ENCODE measurements at regions not wholly inside any gene's neighbourhood (a gene's known extent, or its start where the extent isn't known, plus 50 kb on each side); places are given as distances from the start of the nearest gene placed in this dataset.

DNA sequence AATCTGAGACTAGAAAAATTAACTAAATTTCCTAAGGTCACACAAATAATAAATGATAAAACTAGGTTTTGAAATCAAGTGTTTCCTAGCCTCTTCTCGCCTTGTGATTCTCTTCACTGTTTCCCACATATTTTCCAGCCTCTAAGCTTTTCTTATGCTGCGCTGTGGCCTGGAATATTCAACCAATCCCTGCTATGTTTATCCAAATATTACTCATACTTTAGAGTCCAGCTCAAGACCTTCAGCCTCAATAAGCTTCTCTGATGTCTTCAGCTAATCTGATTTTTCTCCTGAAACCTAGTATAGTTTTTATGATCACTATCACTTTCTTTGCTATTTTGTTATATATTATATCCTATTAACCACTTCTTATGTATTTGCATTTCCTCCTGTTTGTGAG lies 303.1 kb upstream of the CDH6 start:
- no peak overlapping the region for H3K4me3 ChIP-seq (ENCODE audit: low read depth in 1 of 3, low read length in 3 of 3)
- H3K27ac ChIP-seq (ENCODE audit: low read depth in 1 of 3, low read length in 2 of 3): no peak overlapping the region
- no peaks in the 10 kb centered on the region for H3K9me3 ChIP-seq (ENCODE audit: control insufficient read depth in 2 of 2, insufficient read depth in 1 of 2, low read depth in 1 of 2, low read length in 1 of 2)
- DNase-seq (no peak), FAIRE-seq (no peak)
- no peaks in the 10 kb centered on the region for H3K27me3 ChIP-seq (ENCODE audit: control insufficient read depth in 3 of 3, insufficient read depth in 3 of 3, low read length in 3 of 3)
- WGBS, 3 donors: 33 to 44% (median 42%) methylated on average over 2 of the region's 2 CpGs
- no peaks in the 10 kb centered on the region for H3K36me3 ChIP-seq (ENCODE audit: control insufficient read depth in 3 of 3, insufficient read depth in 2 of 3, low read depth in 1 of 3, low read length in 3 of 3)
- H3K4me1 ChIP-seq (ENCODE audit: control insufficient read depth in 3 of 3, insufficient read depth in 2 of 3, low read depth in 1 of 3, low read length in 2 of 3): no peaks in the 10 kb centered on the region

DNA sequence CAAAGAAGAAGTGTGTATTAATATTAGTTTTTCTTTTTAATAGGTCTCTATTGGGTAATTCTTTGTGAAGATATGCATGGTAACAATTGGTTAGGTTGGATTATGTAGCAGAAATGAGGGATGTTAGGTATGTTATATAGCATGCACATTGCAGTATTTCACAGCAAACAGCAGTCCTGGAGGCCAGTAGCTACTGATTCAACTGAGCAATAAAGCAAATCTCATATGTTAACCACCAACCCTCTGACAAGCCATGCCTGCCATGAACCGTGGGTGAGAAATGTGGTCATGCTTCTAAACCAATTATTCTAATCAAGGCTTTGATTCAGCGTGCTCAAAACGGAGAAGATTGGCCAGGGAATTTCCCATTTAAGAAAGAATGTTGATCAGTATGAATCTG lies 313.0 kb upstream of the CDH6 start:
- H3K27me3 ChIP-seq (ENCODE audit: control insufficient read depth in 3 of 3, insufficient read depth in 3 of 3, low read length in 3 of 3): no peaks in the 10 kb centered on the region
- H3K9me3 ChIP-seq (ENCODE audit: control insufficient read depth in 2 of 2, insufficient read depth in 1 of 2, low read depth in 1 of 2, low read length in 1 of 2): no peaks in the 10 kb centered on the region
- H3K27ac ChIP-seq (ENCODE audit: low read depth in 1 of 3, low read length in 2 of 3): no peak overlapping the region
- FAIRE-seq: no peak
- no peaks in the 10 kb centered on the region for H3K36me3 ChIP-seq (ENCODE audit: control insufficient read depth in 3 of 3, insufficient read depth in 2 of 3, low read depth in 1 of 3, low read length in 3 of 3)
- DNase-seq: no peak
- H3K4me1 ChIP-seq (ENCODE audit: control insufficient read depth in 3 of 3, insufficient read depth in 2 of 3, low read depth in 1 of 3, low read length in 2 of 3): no peaks in the 10 kb centered on the region
- H3K4me3 ChIP-seq (ENCODE audit: low read depth in 1 of 3, low read length in 3 of 3): no peak overlapping the region
- WGBS, 3 donors: 50 to 77% (median 56%) methylated on average over 3 of the region's 3 CpGs

DNA sequence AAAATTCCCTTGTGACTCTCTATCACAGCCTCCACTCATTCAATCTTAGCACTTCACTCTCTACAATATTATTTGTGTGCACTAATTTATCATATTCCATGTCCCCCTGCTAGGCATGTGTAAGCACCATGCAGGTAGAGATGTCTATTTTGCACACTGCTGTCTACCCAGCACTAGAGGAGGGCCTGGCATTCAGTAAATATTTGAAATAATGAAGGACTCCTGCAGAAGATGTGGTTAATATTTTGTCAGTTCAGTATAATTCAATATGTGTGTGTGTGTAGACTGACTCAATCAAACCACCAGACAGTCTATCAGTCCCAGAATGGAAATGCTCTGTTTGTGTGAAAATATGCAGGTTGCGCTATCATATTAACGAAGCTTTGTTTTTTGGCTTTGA lies 313.6 kb upstream of the CDH6 start:
- no peaks in the 10 kb centered on the region for H3K36me3 ChIP-seq (ENCODE audit: control insufficient read depth in 3 of 3, insufficient read depth in 2 of 3, low read depth in 1 of 3, low read length in 3 of 3)
- H3K27ac ChIP-seq (ENCODE audit: low read depth in 1 of 3, low read length in 2 of 3): no peak overlapping the region
- H3K4me3 ChIP-seq (ENCODE audit: low read depth in 1 of 3, low read length in 3 of 3): no peak overlapping the region
- H3K4me1 ChIP-seq (ENCODE audit: control insufficient read depth in 3 of 3, insufficient read depth in 2 of 3, low read depth in 1 of 3, low read length in 2 of 3): no peaks in the 10 kb centered on the region
- 94 to 95% (median 95%) methylated on average over 2 of the region's 2 CpGs for WGBS, 3 donors
- DNase-seq (no peak), FAIRE-seq (no peak)
- no peaks in the 10 kb centered on the region for H3K27me3 ChIP-seq (ENCODE audit: control insufficient read depth in 3 of 3, insufficient read depth in 3 of 3, low read length in 3 of 3)
- no peaks in the 10 kb centered on the region for H3K9me3 ChIP-seq (ENCODE audit: control insufficient read depth in 2 of 2, insufficient read depth in 1 of 2, low read depth in 1 of 2, low read length in 1 of 2)

DNA sequence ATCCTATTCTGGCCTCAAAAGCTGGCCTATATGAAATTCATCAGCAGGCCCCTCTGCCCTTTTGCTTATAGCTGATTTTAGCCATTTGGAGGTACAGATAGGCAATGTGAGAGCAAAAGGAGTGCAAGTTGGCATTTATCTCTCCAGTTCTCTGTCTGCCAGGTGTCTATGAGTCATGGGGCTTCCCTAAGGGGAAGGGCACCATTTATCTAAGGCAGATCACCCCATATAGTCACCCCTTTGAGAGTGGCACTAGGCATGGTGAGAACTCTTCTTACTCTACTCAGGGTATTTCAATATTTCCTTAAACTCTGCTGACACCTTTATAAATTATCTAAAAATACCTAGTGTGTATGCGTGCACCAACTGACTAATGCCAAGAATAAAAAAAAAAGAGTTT lies 314.7 kb upstream of the CDH6 start:
- Histone ChIP-seq H3K4me3 (ENCODE audit: low read depth in 1 of 3, low read length in 3 of 3) (no peak overlapping the region), H3K27ac (ENCODE audit: low read depth in 1 of 3, low read length in 2 of 3) (no peak overlapping the region), H3K36me3 (ENCODE audit: control insufficient read depth in 3 of 3, insufficient read depth in 2 of 3, low read depth in 1 of 3, low read length in 3 of 3) (no peaks in the 10 kb centered on the region), H3K9me3 (ENCODE audit: control insufficient read depth in 2 of 2, insufficient read depth in 1 of 2, low read depth in 1 of 2, low read length in 1 of 2) (no peaks in the 10 kb centered on the region), H3K27me3 (ENCODE audit: control insufficient read depth in 3 of 3, insufficient read depth in 3 of 3, low read length in 3 of 3) (no peaks in the 10 kb centered on the region), H3K4me1 (ENCODE audit: control insufficient read depth in 3 of 3, insufficient read depth in 2 of 3, low read depth in 1 of 3, low read length in 2 of 3) (no peaks in the 10 kb centered on the region)
- FAIRE-seq (no peak), DNase-seq (no peak)
- WGBS, 3 donors: 92 to 100% (median 93%) methylated on average over 1 of the region's 1 CpG

DNA sequence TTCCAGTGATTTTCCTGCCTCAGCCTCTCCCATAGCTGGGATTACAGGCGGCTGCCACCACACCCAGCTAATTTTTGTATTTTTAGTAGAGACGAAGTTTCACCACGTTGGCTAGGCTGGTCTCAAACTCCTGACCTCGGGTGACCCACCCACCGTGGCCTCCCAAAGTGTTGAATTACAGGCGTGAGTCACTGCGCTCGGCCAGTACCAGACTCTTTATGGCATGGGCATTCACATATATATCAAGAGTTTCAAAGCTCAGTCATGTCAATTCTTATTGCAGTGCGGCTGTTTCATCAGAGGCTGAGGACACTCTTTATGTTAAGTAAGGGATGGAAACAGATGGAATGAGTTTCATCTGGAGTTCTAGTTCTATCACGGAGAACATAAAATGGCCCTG lies 315.2 kb upstream of the CDH6 start:
- WGBS, 3 donors: 83 to 87% (median 84%) methylated on average over 10 of the region's 10 CpGs
- no peak for FAIRE-seq
- no peak overlapping the region for H3K27ac ChIP-seq (ENCODE audit: low read depth in 1 of 3, low read length in 2 of 3)

DNA sequence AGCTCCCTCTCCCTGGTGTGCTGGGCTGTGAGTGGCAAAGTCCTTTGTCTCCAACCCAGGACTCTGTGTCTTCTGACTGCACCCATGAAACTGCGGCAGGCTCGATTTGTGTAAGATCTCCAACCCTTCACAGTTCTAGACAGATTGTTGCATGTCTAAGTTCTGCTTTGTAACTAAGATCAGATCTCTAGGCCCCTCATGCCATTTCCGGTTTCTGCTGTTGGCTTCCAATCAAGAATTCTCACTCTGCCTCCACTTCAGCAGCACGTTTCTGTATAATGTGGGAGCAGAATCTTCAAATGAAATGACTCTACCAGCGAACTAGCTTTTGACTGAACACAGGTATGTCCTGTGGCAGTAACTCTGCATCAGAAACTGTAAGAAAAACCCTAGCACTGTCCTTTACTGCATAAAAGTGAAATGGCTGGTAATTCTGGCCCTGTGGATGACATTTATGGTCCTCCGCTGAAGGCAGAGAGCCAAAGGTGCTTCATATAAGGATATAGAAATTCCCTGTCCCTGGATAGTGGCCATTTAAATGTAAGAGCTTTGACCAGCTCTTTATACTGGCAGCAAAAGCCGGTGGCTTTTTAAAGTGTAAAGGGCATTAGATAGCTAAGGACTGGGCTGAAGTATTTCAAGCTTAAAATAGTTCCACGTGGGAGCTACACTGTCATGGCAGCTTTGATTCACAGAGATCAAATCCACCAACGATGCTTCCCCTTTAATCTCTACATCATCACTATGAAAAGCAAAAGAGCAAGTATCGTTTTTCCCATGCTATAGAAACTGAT lies 319.0 kb upstream of the CDH6 start:
- WGBS, 3 donors: 65 to 72% (median 67%) methylated on average over 10 of the region's 10 CpGs
- Histone ChIP-seq H3K4me1 (ENCODE audit: control insufficient read depth in 3 of 3, insufficient read depth in 2 of 3, low read depth in 1 of 3, low read length in 2 of 3) (no peaks in the 10 kb centered on the region), H3K9me3 (ENCODE audit: control insufficient read depth in 2 of 2, insufficient read depth in 1 of 2, low read depth in 1 of 2, low read length in 1 of 2) (no peaks in the 10 kb centered on the region), H3K27ac (ENCODE audit: low read depth in 1 of 3, low read length in 2 of 3) (no peak overlapping the region), H3K4me3 (ENCODE audit: low read depth in 1 of 3, low read length in 3 of 3) (no peak overlapping the region), H3K36me3 (ENCODE audit: control insufficient read depth in 3 of 3, insufficient read depth in 2 of 3, low read depth in 1 of 3, low read length in 3 of 3) (no peaks in the 10 kb centered on the region), H3K27me3 (ENCODE audit: control insufficient read depth in 3 of 3, insufficient read depth in 3 of 3, low read length in 3 of 3) (no peaks in the 10 kb centered on the region)
- FAIRE-seq (no peak), DNase-seq (no peak)

More for the DNA sequence above, 315.2 kb upstream of the CDH6 start:
- no peak overlapping the region for H3K4me3 ChIP-seq (ENCODE audit: low read depth in 1 of 3, low read length in 3 of 3)
- no peaks in the 10 kb centered on the region for H3K27me3 ChIP-seq (ENCODE audit: control insufficient read depth in 3 of 3, insufficient read depth in 3 of 3, low read length in 3 of 3)
- no peaks in the 10 kb centered on the region for H3K36me3 ChIP-seq (ENCODE audit: control insufficient read depth in 3 of 3, insufficient read depth in 2 of 3, low read depth in 1 of 3, low read length in 3 of 3)
- no peaks in the 10 kb centered on the region for H3K9me3 ChIP-seq (ENCODE audit: control insufficient read depth in 2 of 2, insufficient read depth in 1 of 2, low read depth in 1 of 2, low read length in 1 of 2)
- H3K4me1 ChIP-seq (ENCODE audit: control insufficient read depth in 3 of 3, insufficient read depth in 2 of 3, low read depth in 1 of 3, low read length in 2 of 3): no peaks in the 10 kb centered on the region
- no peak for DNase-seq

DNA sequence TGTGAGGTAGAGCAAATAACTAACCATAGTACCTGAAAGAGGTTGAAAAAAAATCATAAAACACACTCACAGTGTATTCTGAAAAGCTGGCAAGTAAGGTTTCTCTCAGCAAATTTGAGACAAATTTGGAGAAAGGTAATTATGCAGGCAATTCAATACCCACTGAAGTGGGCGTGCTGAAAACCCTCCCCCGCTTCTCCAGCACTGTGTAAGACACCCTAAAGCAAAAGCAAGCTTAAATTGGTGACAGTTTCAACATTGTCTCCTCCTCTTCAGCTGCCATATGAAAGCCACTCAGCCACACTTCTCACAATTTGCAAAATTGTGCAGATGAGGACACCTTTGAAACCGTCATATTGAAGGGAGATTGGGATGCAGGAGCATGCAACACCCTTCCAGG lies 322.3 kb upstream of the CDH6 start:
- Histone ChIP-seq H3K36me3 (ENCODE audit: control insufficient read depth in 3 of 3, insufficient read depth in 2 of 3, low read depth in 1 of 3, low read length in 3 of 3) (no peaks in the 10 kb centered on the region), H3K4me3 (ENCODE audit: low read depth in 1 of 3, low read length in 3 of 3) (no peak overlapping the region), H3K27me3 (ENCODE audit: control insufficient read depth in 3 of 3, insufficient read depth in 3 of 3, low read length in 3 of 3) (no peaks in the 10 kb centered on the region), H3K9me3 (ENCODE audit: control insufficient read depth in 2 of 2, insufficient read depth in 1 of 2, low read depth in 1 of 2, low read length in 1 of 2) (no peaks in the 10 kb centered on the region), H3K27ac (ENCODE audit: low read depth in 1 of 3, low read length in 2 of 3) (no peak overlapping the region), H3K4me1 (ENCODE audit: control insufficient read depth in 3 of 3, insufficient read depth in 2 of 3, low read depth in 1 of 3, low read length in 2 of 3) (no peaks in the 10 kb centered on the region)
- FAIRE-seq: no peak
- WGBS, 3 donors: 68 to 79% (median 75%) methylated on average over 3 of the region's 3 CpGs
- DNase-seq: no peak

DNA sequence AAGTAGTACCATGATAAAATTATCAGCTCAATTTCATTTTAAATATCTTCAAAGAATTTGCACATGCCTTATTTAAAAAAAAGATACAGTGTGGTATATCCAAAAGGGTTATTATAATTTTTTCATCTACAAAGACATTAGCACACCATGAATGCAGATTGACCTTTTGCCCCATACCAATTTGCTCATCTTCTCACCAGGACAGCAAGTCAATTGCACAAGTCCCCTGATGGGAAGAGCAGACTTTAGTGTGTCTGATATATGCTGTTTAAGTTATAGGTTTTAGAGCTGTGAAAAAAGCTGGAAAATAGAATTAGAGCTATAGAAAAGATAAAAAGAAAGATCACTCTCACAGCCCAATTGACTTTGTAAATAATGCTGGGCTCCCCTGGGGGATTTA lies 325.8 kb upstream of the CDH6 start:
- Histone ChIP-seq H3K4me1 (ENCODE audit: control insufficient read depth in 3 of 3, insufficient read depth in 2 of 3, low read depth in 1 of 3, low read length in 2 of 3) (no peaks in the 10 kb centered on the region), H3K27ac (ENCODE audit: low read depth in 1 of 3, low read length in 2 of 3) (no peak overlapping the region), H3K9me3 (ENCODE audit: control insufficient read depth in 2 of 2, insufficient read depth in 1 of 2, low read depth in 1 of 2, low read length in 1 of 2) (no peaks in the 10 kb centered on the region), H3K36me3 (ENCODE audit: control insufficient read depth in 3 of 3, insufficient read depth in 2 of 3, low read depth in 1 of 3, low read length in 3 of 3) (no peaks in the 10 kb centered on the region), H3K27me3 (ENCODE audit: control insufficient read depth in 3 of 3, insufficient read depth in 3 of 3, low read length in 3 of 3) (no peaks in the 10 kb centered on the region), H3K4me3 (ENCODE audit: low read depth in 1 of 3, low read length in 3 of 3) (no peak overlapping the region)
- DNase-seq (no peak), FAIRE-seq (no peak)

DNA sequence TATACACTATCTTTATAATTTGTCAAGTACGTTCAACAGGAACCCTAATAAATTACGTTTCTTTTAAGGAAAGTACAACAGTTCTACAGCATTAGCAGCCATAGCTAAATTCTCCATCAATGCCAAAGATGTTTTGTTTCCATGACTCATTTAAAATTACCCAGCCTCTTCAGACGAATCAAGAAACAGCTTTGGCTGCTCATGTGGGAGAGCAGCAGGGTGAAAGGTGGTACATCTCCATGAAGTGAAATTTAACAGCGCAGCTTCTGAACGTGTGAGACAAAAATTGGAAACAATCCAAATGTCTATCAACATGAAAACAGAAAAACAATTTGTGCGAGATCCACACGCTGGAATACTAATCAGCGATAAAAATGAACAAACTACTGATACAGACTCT lies 327.3 kb upstream of the CDH6 start:
- 76 to 82% (median 82%) methylated on average over 8 of the region's 8 CpGs for WGBS, 3 donors
- DNase-seq (no peak), FAIRE-seq (no peak)
- H3K4me3 ChIP-seq (ENCODE audit: low read depth in 1 of 3, low read length in 3 of 3): no peak overlapping the region
- H3K9me3 ChIP-seq (ENCODE audit: control insufficient read depth in 2 of 2, insufficient read depth in 1 of 2, low read depth in 1 of 2, low read length in 1 of 2): no peaks in the 10 kb centered on the region
- no peaks in the 10 kb centered on the region for H3K36me3 ChIP-seq (ENCODE audit: control insufficient read depth in 3 of 3, insufficient read depth in 2 of 3, low read depth in 1 of 3, low read length in 3 of 3)
- no peaks in the 10 kb centered on the region for H3K4me1 ChIP-seq (ENCODE audit: control insufficient read depth in 3 of 3, insufficient read depth in 2 of 3, low read depth in 1 of 3, low read length in 2 of 3)
- H3K27me3 ChIP-seq (ENCODE audit: control insufficient read depth in 3 of 3, insufficient read depth in 3 of 3, low read length in 3 of 3): no peaks in the 10 kb centered on the region
- no peak overlapping the region for H3K27ac ChIP-seq (ENCODE audit: low read depth in 1 of 3, low read length in 2 of 3)

Measured in small intestine (tissue), 7 donors.